ENCODE measurements at regions not wholly inside any gene's neighbourhood (a gene's known extent, or its start where the extent isn't known, plus 50 kb on each side); places are given as distances from the start of the nearest gene placed in this dataset.
"Not testable (repeated sequence)": the region's sequence is repeated elsewhere in the genome, so short reads cannot be mapped to it uniquely, and the experiment has no call there.

DNA sequence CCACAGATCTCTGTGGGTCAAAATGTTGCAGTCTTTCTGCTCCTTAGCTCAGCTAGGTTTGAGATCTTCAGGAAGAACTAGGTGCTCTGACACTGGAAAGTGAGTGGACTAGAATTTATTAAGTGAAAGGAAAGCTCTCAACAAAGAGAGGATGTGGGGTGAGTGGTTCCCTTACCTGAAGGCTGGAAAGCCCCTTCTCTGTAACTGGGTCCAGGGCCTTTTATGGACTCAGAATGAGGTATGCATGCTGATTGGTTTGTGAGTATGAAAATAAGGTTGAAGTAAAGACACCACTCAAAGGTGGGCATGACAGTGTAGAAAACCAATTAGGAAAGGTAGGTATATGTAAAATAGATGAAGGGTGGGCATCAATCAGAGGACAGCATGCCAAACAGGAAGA is 485.5 kb downstream of the CD109 start:
- POLR2A ChIA-PET = no interaction called here
- CTCF ChIA-PET = interaction anchor here (1.4 kb wide), 1 partner anchor 13 kb away, joined by 4 read pairs; no protein-coding TSS in a partner anchor
- TF ChIP-seq, protein P1, sequence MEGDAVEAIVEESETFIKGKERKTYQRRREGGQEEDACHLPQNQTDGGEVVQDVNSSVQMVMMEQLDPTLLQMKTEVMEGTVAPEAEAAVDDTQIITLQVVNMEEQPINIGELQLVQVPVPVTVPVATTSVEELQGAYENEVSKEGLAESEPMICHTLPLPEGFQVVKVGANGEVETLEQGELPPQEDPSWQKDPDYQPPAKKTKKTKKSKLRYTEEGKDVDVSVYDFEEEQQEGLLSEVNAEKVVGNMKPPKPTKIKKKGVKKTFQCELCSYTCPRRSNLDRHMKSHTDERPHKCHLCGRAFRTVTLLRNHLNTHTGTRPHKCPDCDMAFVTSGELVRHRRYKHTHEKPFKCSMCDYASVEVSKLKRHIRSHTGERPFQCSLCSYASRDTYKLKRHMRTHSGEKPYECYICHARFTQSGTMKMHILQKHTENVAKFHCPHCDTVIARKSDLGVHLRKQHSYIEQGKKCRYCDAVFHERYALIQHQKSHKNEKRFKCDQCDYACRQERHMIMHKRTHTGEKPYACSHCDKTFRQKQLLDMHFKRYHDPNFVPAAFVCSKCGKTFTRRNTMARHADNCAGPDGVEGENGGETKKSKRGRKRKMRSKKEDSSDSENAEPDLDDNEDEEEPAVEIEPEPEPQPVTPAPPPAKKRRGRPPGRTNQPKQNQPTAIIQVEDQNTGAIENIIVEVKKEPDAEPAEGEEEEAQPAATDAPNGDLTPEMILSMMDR (IDR thresholded peaks at IDR 0.05; ENCODE audit: insufficient read depth, low read depth, low read length) = no peak
- Histone ChIP-seq H3K4me3 (ENCODE audit: low read depth, low read length) (no peak overlapping the region), H3K27me3 (ENCODE audit: control insufficient read depth, insufficient read depth, low read length) (no peaks in the 10 kb centered on the region), H3K36me3 (ENCODE audit: control insufficient read depth, insufficient read depth, low read length) (no peaks in the 10 kb centered on the region)
- no peak for DNase-seq (ENCODE audit: low read depth)

DNA sequence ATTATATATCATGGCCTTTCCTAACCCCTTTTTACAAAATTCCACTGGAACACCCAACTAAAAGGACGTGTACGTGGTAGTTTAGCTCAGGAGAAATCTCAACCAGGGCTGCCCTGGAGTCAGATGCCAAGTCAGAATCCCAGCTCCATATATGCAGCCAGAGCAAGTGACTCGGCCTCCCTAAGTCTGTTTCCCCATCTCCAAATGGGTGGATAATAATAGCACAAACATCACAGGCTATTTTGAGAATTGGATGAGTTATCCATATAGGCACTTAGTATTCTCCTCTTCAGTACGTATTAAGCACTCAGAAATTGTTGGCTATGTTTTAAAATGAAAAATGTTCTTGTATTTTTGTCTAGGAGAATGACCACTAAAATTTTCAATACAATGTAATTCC is 481.5 kb downstream of the CD109 start:
- Histone ChIP-seq H3K4me3 (ENCODE audit: low read depth, low read length) (no peak overlapping the region), H3K27me3 (ENCODE audit: control insufficient read depth, insufficient read depth, low read length) (no peaks in the 10 kb centered on the region), H3K36me3 (ENCODE audit: control insufficient read depth, insufficient read depth, low read length) (no peaks in the 10 kb centered on the region)
- TF ChIP-seq, protein P1 (IDR thresholded peaks at IDR 0.05; ENCODE audit: insufficient read depth, low read depth, low read length) = no peak
- ChIA-PET POLR2A (no interaction called here), CTCF (no interaction called here)
- no peak for DNase-seq (ENCODE audit: low read depth)

- POLR2A ChIA-PET; DNase-seq (ENCODE audit: low read depth); H3K4me3 ChIP-seq (ENCODE audit: low read depth, low read length); H3K27me3 ChIP-seq (ENCODE audit: control insufficient read depth, insufficient read depth, low read length); H3K36me3 ChIP-seq (ENCODE audit: control insufficient read depth, insufficient read depth, low read length): not testable (repeated sequence)
- CTCF ChIA-PET = interaction anchor here (0.9 to 1.2 kb wide), 3 partner anchors 9 to 44 kb away, joined by 3 read pairs; no protein-coding TSS in a partner anchor
- TF ChIP-seq, protein P1 (IDR thresholded peaks at IDR 0.05; ENCODE audit: insufficient read depth, low read depth, low read length) = peak; percentile 26; the same call in 1 of the 2 replicates
These were observed 474.5 kb downstream of the CD109 start for GRCh38 chr6:74170550-74170949.

- ChIA-PET CTCF (interaction anchor here (0.6 to 1.2 kb wide), 4 partner anchors 10 to 200 kb away, joined by 3 read pairs; no protein-coding TSS in a partner anchor), POLR2A (no interaction called here)
- H3K36me3 ChIP-seq (ENCODE audit: control insufficient read depth, insufficient read depth, low read length) = no peaks in the 10 kb centered on the region
- no peak overlapping the region for H3K4me3 ChIP-seq (ENCODE audit: low read depth, low read length)
- DNase-seq (ENCODE audit: low read depth) = peak; percentile 84
- TF ChIP-seq, protein P1 (IDR thresholded peaks at IDR 0.05; ENCODE audit: insufficient read depth, low read depth, low read length) = no peak
- H3K27me3 ChIP-seq (ENCODE audit: control insufficient read depth, insufficient read depth, low read length) = no peaks in the 10 kb centered on the region
These were observed 474.1 kb downstream of the CD109 start for GRCh38 chr6:74170118-74170517.

- POLR2A ChIA-PET = no interaction called here
- CTCF ChIA-PET = interaction anchor here (1.3 to 1.4 kb wide), 2 partner anchors 13 to 77 kb away, joined by 4 read pairs; no protein-coding TSS in a partner anchor
- TF ChIP-seq, protein P1 (IDR thresholded peaks at IDR 0.05; ENCODE audit: insufficient read depth, low read depth, low read length) = no peak
- H3K36me3 ChIP-seq (ENCODE audit: control insufficient read depth, insufficient read depth, low read length) = no peaks in the 10 kb centered on the region
- no peak overlapping the region for H3K4me3 ChIP-seq (ENCODE audit: low read depth, low read length)
- H3K27me3 ChIP-seq (ENCODE audit: control insufficient read depth, insufficient read depth, low read length) = no peaks in the 10 kb centered on the region
- DNase-seq (ENCODE audit: low read depth) = no peak
These were observed 472.0 kb downstream of the CD109 start for GRCh38 chr6:74167976-74168375.

Measured in BJ (cell line).